ENCODE measurements at regions not wholly inside any gene's neighbourhood (a gene's known extent, or its start where the extent isn't known, plus 50 kb on each side); places are given as distances from the start of the nearest gene placed in this dataset.

GRCh38 chr20:12886618-12887363, 122.0 kb upstream of the SPTLC3 start:
- Mint-ChIP-seq H3K9me3 (peaks cover 11% of the 10 kb centered on the region), H3K4me3 (no peak overlapping the region), H3K4me1 (no peaks in the 10 kb centered on the region), H3K36me3 (ENCODE audit: low read depth) (no peaks in the 10 kb centered on the region), H3K27me3 (ENCODE audit: low read depth) (no peaks in the 10 kb centered on the region), H3K27ac (no peak overlapping the region)
- TF ChIP-seq CTCF (IDR thresholded peaks at IDR 0.05; ENCODE audit: unreplicated experiment in 3 of 3): no peak

GRCh38 chr20:12891643-12892042, 117.1 kb upstream of the SPTLC3 start:
- no peaks in the 10 kb centered on the region for H3K36me3 Mint-ChIP-seq (ENCODE audit: low read depth)
- H3K27me3 Mint-ChIP-seq (ENCODE audit: low read depth): peaks cover 5% of the 10 kb centered on the region
- no peak for TF ChIP-seq CTCF (IDR thresholded peaks at IDR 0.05; ENCODE audit: unreplicated experiment in 3 of 3)
- no peak overlapping the region for H3K4me3 Mint-ChIP-seq
- no peak overlapping the region for H3K27ac Mint-ChIP-seq
- H3K4me1 Mint-ChIP-seq: peaks cover 5% of the 10 kb centered on the region
- H3K9me3 Mint-ChIP-seq: peaks cover 11% of the 10 kb centered on the region

- Mint-ChIP-seq H3K27me3 (ENCODE audit: low read depth) (peaks cover 5% of the 10 kb centered on the region), H3K4me3 (no peak overlapping the region), H3K4me1 (peaks cover 5% of the 10 kb centered on the region), H3K36me3 (ENCODE audit: low read depth) (no peaks in the 10 kb centered on the region), H3K9me3 (peaks cover 11% of the 10 kb centered on the region), H3K27ac (no peak overlapping the region)
- no peak for TF ChIP-seq CTCF (IDR thresholded peaks at IDR 0.05; ENCODE audit: unreplicated experiment in 3 of 3)
Measured at GRCh38 chr20:12893019-12893418, 115.8 kb upstream of the SPTLC3 start.

GRCh38 chr20:12893653-12894052, 115.1 kb upstream of the SPTLC3 start:
- TF ChIP-seq CTCF (IDR thresholded peaks at IDR 0.05; ENCODE audit: unreplicated experiment in 3 of 3): no peak
- H3K27ac Mint-ChIP-seq: peak overlapping the region in 1 of 3 experiments; percentile 29
- H3K4me1 Mint-ChIP-seq: peaks cover 5% of the 10 kb centered on the region
- H3K9me3 Mint-ChIP-seq: peaks cover 11% of the 10 kb centered on the region
- H3K4me3 Mint-ChIP-seq: no peak overlapping the region
- peaks cover 5% of the 10 kb centered on the region for H3K27me3 Mint-ChIP-seq (ENCODE audit: low read depth)
- H3K36me3 Mint-ChIP-seq (ENCODE audit: low read depth): no peaks in the 10 kb centered on the region

GRCh38 chr20:12894089-12894488, 114.7 kb upstream of the SPTLC3 start:
- Mint-ChIP-seq H3K9me3 (peaks cover 11% of the 10 kb centered on the region), H3K27me3 (ENCODE audit: low read depth) (peaks cover 5% of the 10 kb centered on the region), H3K4me3 (no peak overlapping the region), H3K4me1 (peaks cover 5% of the 10 kb centered on the region), H3K27ac (no peak overlapping the region), H3K36me3 (ENCODE audit: low read depth) (no peaks in the 10 kb centered on the region)
- no peak for TF ChIP-seq CTCF (IDR thresholded peaks at IDR 0.05; ENCODE audit: unreplicated experiment in 3 of 3)

- Mint-ChIP-seq H3K27ac (no peak overlapping the region), H3K9me3 (peaks cover 3% of the 10 kb centered on the region), H3K36me3 (ENCODE audit: low read depth) (no peaks in the 10 kb centered on the region), H3K4me3 (no peak overlapping the region), H3K4me1 (peaks cover 5% of the 10 kb centered on the region), H3K27me3 (ENCODE audit: low read depth) (peaks cover 9% of the 10 kb centered on the region)
- no peak for TF ChIP-seq CTCF (IDR thresholded peaks at IDR 0.05; ENCODE audit: unreplicated experiment in 3 of 3)
Measured at GRCh38 chr20:12896180-12896579, 112.6 kb upstream of the SPTLC3 start.

All from nephron (organoid).